HFF-Myc (cell line): ENCODE measurements at regions not wholly inside any gene's neighbourhood (a gene's known extent, or its start where the extent isn't known, plus 50 kb on each side); places are given as distances from the start of the nearest gene placed in this dataset.
"Not testable (repeated sequence)": the region's sequence is repeated elsewhere in the genome, so short reads cannot be mapped to it uniquely, and the experiment has no call there.

Experiments used
- DNase-seq: peaks from one replicate; pipeline ENCODE4 v3.0.0-alpha.2; 2011; ENCODE audit warnings: low read depth; ENCODE audit errors: extremely low read depth
- H3K4me3 ChIP-seq: replicated peaks from 2 replicates; pipeline ENCODE4 v1.5.1; 2011; ENCODE audit warnings: low read depth, mild to moderate bottlenecking, control low read depth, low read length
- TF ChIP-seq, protein P1 (sequence below): IDR thresholded peaks from 2 replicates; pipeline ENCODE4 v1.5.1; 2012; ENCODE audit warnings: mild to moderate bottlenecking, low read depth, low read length, control low read depth; ENCODE audit errors: missing control alignments

GRCh38 chr10:80949785-80950184 is 412.1 kb downstream of the SH2D4B start:
- H3K4me3 ChIP-seq = no peak overlapping the region
- DNase-seq = no peak
- TF ChIP-seq, protein P1, sequence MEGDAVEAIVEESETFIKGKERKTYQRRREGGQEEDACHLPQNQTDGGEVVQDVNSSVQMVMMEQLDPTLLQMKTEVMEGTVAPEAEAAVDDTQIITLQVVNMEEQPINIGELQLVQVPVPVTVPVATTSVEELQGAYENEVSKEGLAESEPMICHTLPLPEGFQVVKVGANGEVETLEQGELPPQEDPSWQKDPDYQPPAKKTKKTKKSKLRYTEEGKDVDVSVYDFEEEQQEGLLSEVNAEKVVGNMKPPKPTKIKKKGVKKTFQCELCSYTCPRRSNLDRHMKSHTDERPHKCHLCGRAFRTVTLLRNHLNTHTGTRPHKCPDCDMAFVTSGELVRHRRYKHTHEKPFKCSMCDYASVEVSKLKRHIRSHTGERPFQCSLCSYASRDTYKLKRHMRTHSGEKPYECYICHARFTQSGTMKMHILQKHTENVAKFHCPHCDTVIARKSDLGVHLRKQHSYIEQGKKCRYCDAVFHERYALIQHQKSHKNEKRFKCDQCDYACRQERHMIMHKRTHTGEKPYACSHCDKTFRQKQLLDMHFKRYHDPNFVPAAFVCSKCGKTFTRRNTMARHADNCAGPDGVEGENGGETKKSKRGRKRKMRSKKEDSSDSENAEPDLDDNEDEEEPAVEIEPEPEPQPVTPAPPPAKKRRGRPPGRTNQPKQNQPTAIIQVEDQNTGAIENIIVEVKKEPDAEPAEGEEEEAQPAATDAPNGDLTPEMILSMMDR = no peak

DNA sequence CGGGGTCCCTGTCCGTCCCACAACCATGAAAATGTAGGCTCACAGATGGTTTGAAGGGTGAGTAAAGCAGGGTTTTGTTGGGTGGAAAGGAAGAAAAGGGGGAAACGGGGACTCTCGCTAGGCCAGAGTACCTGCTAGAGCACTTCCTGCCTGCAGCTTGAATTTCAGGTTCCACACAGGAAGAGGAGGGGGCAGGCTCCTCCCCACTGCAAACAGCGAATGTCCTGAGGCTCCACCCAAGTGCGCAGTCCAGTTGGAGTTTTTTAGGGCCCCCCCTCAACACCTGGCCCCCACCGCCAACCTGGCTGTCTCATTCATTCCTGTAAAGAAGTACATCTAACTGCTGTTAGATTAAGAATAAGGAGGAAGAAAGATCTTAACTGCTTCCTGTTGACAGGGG is 414.7 kb downstream of the SH2D4B start:
- no peak for DNase-seq

DNA sequence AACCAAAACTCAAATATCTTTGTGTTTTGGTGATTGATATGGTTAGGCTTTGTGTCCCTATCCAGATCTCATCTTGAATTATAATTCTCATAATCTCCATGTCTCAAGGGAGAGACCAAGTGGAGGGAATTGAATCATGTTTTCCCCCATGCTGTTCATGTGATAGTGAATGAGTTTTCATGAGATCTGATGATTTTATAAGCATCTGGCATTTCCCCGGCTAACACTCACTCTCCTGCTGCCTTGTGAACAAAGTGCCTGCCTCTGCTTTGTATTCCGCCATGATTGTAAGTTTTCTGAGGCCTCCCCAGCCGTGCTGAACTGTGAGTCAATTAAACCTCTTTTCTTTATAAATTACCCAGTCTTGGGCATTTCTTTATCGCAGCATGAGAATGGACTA is 419.5 kb downstream of the SH2D4B start:
- DNase-seq = no peak
- TF ChIP-seq, protein P1 = no peak
- H3K4me3 ChIP-seq = no peak overlapping the region

More for the DNA sequence above, 414.7 kb downstream of the SH2D4B start:
- TF ChIP-seq, protein P1 = no peak
- H3K4me3 ChIP-seq = no peak overlapping the region

DNA sequence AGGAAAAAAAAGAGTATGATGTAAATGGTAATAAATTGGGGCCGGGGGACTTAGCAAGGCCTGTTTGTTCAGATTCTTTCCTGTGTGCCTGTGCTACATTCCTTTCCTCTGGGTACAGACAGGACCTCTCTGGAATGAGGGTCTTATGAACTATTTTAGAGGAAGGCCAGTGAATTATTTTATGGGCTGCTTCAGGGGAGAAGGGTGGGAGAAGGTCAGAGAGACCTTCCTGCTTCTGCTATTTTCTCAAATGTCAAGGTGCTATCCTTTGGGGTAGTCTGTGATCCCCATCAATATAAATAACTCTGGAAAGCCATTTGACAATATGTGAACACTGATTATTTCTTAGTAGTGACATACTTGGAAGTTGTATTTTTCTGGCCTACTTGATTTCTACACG is 426.5 kb downstream of the SH2D4B start:
- TF ChIP-seq, protein P1 = no peak
- no peak for DNase-seq
- H3K4me3 ChIP-seq = no peak overlapping the region

GRCh38 chr10:80964955-80965614 is 427.4 kb downstream of the SH2D4B start:
- TF ChIP-seq, protein P1 = no peak
- DNase-seq = no peak
- no peak overlapping the region for H3K4me3 ChIP-seq

DNA sequence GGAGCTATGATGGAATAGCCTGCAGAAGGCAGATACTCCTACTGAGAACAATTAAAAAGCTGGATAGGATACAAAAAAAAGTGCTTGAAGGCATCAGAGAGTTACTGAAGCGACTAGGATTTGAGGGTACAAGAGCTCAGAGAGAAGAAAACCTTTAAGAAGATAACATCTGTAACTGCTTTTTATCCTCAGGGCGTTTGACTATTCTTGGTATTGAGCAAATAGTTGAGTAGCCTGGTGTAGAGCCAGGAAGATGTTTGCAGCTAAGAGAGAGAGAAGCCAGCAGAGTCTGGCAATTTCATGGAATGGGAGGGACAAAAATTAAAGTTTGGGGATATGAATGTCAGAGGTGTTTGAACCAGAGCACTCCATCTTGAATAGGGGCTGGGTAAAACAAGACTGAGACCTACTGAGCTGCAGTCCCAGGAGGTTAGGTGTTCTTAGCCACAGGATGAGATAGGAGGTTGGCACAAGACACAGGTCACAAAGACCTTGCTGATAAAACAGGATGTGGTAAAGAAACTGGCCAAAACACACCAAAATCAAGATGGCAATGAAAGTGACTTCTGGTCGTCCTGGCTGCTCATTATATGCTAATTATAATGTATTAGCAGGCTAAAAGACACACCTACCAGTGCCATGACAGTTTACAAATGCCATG is 428.8 kb downstream of the SH2D4B start:
- TF ChIP-seq, protein P1 = no peak
- no peak overlapping the region for H3K4me3 ChIP-seq
- no peak for DNase-seq

GRCh38 chr10:80967357-80967756 is 429.7 kb downstream of the SH2D4B start:
- not testable (repeated sequence) for DNase-seq

More at GRCh38 chr10:80967357-80967756, 429.7 kb downstream of the SH2D4B start:
- H3K4me3 ChIP-seq = not testable (repeated sequence)
